ENCODE measurements at regions not wholly inside any gene's neighbourhood (a gene's known extent, or its start where the extent isn't known, plus 50 kb on each side); places are given as distances from the start of the nearest gene placed in this dataset.

DNA sequence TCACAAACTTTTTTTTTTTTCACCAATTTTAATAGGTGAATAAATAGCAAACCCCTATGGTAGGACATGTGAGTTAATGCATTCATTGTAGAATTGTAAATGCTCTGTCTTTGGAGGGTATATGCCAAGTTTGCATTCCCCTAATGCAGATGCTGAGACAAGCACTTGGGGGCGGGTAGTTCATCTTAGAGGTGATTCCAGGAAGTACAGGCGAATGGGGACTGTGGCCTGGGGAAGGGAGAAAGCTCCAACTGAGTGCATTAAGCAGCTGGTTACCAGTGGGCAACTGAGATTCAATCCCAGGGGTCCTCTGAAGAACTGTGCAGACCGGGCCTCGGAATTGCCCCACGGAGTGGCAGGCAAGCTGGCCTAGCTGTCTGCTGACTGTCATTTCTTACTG lies 107.6 kb downstream of the ZNF664 start:
- CTCF ChIA-PET, result interaction anchor here (0.6 kb wide), 1 partner anchor 12 kb away, joined by 3 read pairs; no protein-coding TSS in a partner anchor

DNA sequence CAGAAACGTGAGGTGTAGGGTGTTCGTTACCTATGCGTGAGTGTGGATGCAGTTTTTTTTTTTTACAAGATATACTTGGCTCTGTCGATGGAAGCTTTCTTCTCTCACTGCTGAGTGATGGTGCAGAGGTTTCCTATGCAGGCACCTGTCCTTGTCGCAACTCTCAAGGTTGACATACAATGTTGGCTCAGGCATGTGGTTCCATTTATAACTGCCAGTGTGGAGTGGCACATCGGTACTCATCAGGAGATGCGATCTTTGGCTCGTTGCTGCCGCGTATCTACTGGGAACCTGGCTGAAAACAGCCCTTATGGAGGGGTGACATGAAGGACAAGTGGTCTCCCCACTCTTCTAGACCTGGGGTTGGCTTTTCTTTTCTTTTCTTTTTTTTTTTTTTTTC lies 109.0 kb downstream of the ZNF664 start:
- Histone ChIP-seq H3K79me2 (ENCODE audit: insufficient read depth, low read length) (no peaks in the 10 kb centered on the region), H3K4me2 (ENCODE audit: low read length) (no peak overlapping the region), H3K9me2 (ENCODE audit: insufficient read depth) (no peaks in the 10 kb centered on the region), H3K9ac (ENCODE audit: low read length) (no peak overlapping the region), H3K27ac (ENCODE audit: low read depth, low read length) (no peak overlapping the region), H3K27me3 (ENCODE audit: insufficient read depth, low read length) (no peaks in the 10 kb centered on the region), H3K4me3 (replicated peaks in 1 of 2; ENCODE audit: low read depth in 1 of 2, low read length in 2 of 2) (no peak overlapping the region), H2AFZ (ENCODE audit: low read depth, low read length, poor library complexity, severe bottlenecking) (no peak overlapping the region), H3K4me1 (ENCODE audit: control insufficient read depth in 1 of 2, insufficient read depth in 2 of 2, low read length in 2 of 2) (no peaks in the 10 kb centered on the region), H4K20me1 (ENCODE audit: insufficient read depth) (no peaks in the 10 kb centered on the region), H3K9me3 (ENCODE audit: control insufficient read depth in 1 of 2, insufficient read depth in 1 of 2, low read depth in 1 of 2, low read length in 2 of 2) (no peaks in the 10 kb centered on the region), H3K36me3 (ENCODE audit: control insufficient read depth in 1 of 2, insufficient read depth in 2 of 2, low read length in 2 of 2) (no peaks in the 10 kb centered on the region)
- no peak for DNase-seq (ENCODE audit: low read depth, low spot score)
- intact Hi-C loops (cut with micrococcal nuclease), result no loop called here
- RAD21 ChIA-PET (ENCODE audit: low non-redundant PET in 1 of 2, low total read pairs in 2 of 2, uncharacterized antibody in 2 of 2, unreplicated experiment in 2 of 2), result no interaction called here
- POLR2A ChIA-PET, result no interaction called here
- ATAC-seq, result no peak
- TF ChIP-seq CBX3 (IDR thresholded peaks at IDR 0.05; ENCODE audit: low read depth) (no peak), YY1 (IDR thresholded peaks at IDR 0.05; ENCODE audit: extremely low read depth, insufficient replicate concordance, low read depth, low read length) (no peak), EZH2phosphoT487 (IDR thresholded peaks at IDR 0.05; ENCODE audit: borderline replicate concordance) (no peak), POLR2A (IDR thresholded peaks at IDR 0.05; ENCODE audit: borderline replicate concordance, extremely low read depth, insufficient read depth, insufficient read length) (no peak)
- TF ChIP-seq, protein P1, sequence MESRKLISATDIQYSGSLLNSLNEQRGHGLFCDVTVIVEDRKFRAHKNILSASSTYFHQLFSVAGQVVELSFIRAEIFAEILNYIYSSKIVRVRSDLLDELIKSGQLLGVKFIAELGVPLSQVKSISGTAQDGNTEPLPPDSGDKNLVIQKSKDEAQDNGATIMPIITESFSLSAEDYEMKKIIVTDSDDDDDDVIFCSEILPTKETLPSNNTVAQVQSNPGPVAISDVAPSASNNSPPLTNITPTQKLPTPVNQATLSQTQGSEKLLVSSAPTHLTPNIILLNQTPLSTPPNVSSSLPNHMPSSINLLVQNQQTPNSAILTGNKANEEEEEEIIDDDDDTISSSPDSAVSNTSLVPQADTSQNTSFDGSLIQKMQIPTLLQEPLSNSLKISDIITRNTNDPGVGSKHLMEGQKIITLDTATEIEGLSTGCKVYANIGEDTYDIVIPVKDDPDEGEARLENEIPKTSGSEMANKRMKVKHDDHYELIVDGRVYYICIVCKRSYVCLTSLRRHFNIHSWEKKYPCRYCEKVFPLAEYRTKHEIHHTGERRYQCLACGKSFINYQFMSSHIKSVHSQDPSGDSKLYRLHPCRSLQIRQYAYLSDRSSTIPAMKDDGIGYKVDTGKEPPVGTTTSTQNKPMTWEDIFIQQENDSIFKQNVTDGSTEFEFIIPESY (IDR thresholded peaks at IDR 0.05; ENCODE audit: extremely low read depth, insufficient replicate concordance, low read length), result no peak
- CTCF ChIA-PET, result no interaction called here
- BruUV-seq (replicated peaks), result no TSS peak

More for the DNA sequence above, 107.6 kb downstream of the ZNF664 start:
- TF ChIP-seq YY1 (IDR thresholded peaks at IDR 0.05; ENCODE audit: extremely low read depth, insufficient replicate concordance, low read depth, low read length) (no peak), SIN3A (IDR thresholded peaks at IDR 0.05; ENCODE audit: low read depth) (no peak), EZH2phosphoT487 (IDR thresholded peaks at IDR 0.05; ENCODE audit: borderline replicate concordance) (no peak)
- TF ChIP-seq, protein P1 (IDR thresholded peaks at IDR 0.05; ENCODE audit: extremely low read depth, insufficient replicate concordance, low read length), result no peak
- H3K36me3 ChIP-seq (ENCODE audit: control insufficient read depth in 1 of 2, insufficient read depth in 2 of 2, low read length in 2 of 2), result no peaks in the 10 kb centered on the region
- no peak overlapping the region for H3K4me3 ChIP-seq (replicated peaks in 1 of 2; ENCODE audit: low read depth in 1 of 2, low read length in 2 of 2)
- no peaks in the 10 kb centered on the region for H3K4me1 ChIP-seq (ENCODE audit: control insufficient read depth in 1 of 2, insufficient read depth in 2 of 2, low read length in 2 of 2)
- intact Hi-C loops (cut with micrococcal nuclease), result no loop called here
- no peaks in the 10 kb centered on the region for H3K9me3 ChIP-seq (ENCODE audit: control insufficient read depth in 1 of 2, insufficient read depth in 1 of 2, low read depth in 1 of 2, low read length in 2 of 2)
- H3K27ac ChIP-seq (ENCODE audit: low read depth, low read length), result no peak overlapping the region
- H2AFZ ChIP-seq (ENCODE audit: low read depth, low read length, poor library complexity, severe bottlenecking), result no peak overlapping the region
- H3K27me3 ChIP-seq (ENCODE audit: insufficient read depth, low read length), result no peaks in the 10 kb centered on the region
- ATAC-seq (no peak), DNase-seq (ENCODE audit: low read depth, low spot score) (no peak)
- no peak overlapping the region for H3K9ac ChIP-seq (ENCODE audit: low read length)
- no peak overlapping the region for H3K4me2 ChIP-seq (ENCODE audit: low read length)
- H3K79me2 ChIP-seq (ENCODE audit: insufficient read depth, low read length), result no peaks in the 10 kb centered on the region
- ChIA-PET POLR2A (no interaction called here), RAD21 (ENCODE audit: low non-redundant PET in 1 of 2, low total read pairs in 2 of 2, uncharacterized antibody in 2 of 2, unreplicated experiment in 2 of 2) (no interaction called here)
- no TSS peak for BruUV-seq (replicated peaks)
- H3K9me2 ChIP-seq (ENCODE audit: insufficient read depth), result no peaks in the 10 kb centered on the region
- no peaks in the 10 kb centered on the region for H4K20me1 ChIP-seq (ENCODE audit: insufficient read depth)
